HG03139 (cell line): ENCODE measurements at regions not wholly inside any gene's neighbourhood (a gene's known extent, or its start where the extent isn't known, plus 50 kb on each side); places are given as distances from the start of the nearest gene placed in this dataset.

Experiments used
- ATAC-seq: cut with Tn5 transposase; IDR thresholded peaks from one replicate; pipeline ENCODE4 v1.9.1; 2021; ENCODE audit not compliant: unreplicated experiment

GRCh38 chr5:10077791-10078545 is 171.7 kb downstream of the ATPSCKMT start:
- ATAC-seq: no peak

GRCh38 chr5:10073441-10074104 is 176.1 kb downstream of the ATPSCKMT start:
- ATAC-seq: no peak

- ATAC-seq: no peak
Measured at GRCh38 chr5:10069637-10070313, 179.9 kb downstream of the ATPSCKMT start.

GRCh38 chr5:10065428-10066000 is 184.2 kb downstream of the ATPSCKMT start:
- ATAC-seq: no peak

- no peak for ATAC-seq
Measured at GRCh38 chr5:10064546-10065195, 185.0 kb downstream of the ATPSCKMT start.

GRCh38 chr5:10063997-10064396 is 185.7 kb downstream of the ATPSCKMT start:
- ATAC-seq: no peak

- no peak for ATAC-seq
Measured at GRCh38 chr5:10059980-10060379, 189.7 kb downstream of the ATPSCKMT start.

- ATAC-seq: no peak
Measured at GRCh38 chr5:10059556-10059955, 190.1 kb downstream of the ATPSCKMT start.

- no peak for ATAC-seq
Measured at GRCh38 chr5:10057356-10057755, 192.3 kb downstream of the ATPSCKMT start.

GRCh38 chr5:10056228-10056760 is 193.4 kb downstream of the ATPSCKMT start:
- no peak for ATAC-seq

- no peak for ATAC-seq
Measured at GRCh38 chr5:10049858-10050455, 199.7 kb downstream of the ATPSCKMT start.

GRCh38 chr5:10046676-10047075 is 203.0 kb downstream of the ATPSCKMT start:
- no peak for ATAC-seq

GRCh38 chr5:10045376-10045775 is 204.3 kb downstream of the ATPSCKMT start:
- no peak for ATAC-seq

GRCh38 chr5:10036136-10036815 is 213.4 kb downstream of the ATPSCKMT start:
- no peak for ATAC-seq

- ATAC-seq: no peak
Measured at GRCh38 chr5:10034001-10034400, 215.7 kb downstream of the ATPSCKMT start.

- ATAC-seq: no peak
Measured at GRCh38 chr5:10031817-10032216, 217.9 kb downstream of the ATPSCKMT start.

- no peak for ATAC-seq
Measured at GRCh38 chr5:10030219-10030831, 219.4 kb downstream of the ATPSCKMT start.

GRCh38 chr5:10023494-10023893 is 226.2 kb downstream of the ATPSCKMT start:
- ATAC-seq: no peak

- ATAC-seq: no peak
Measured at GRCh38 chr5:10021248-10021647, 228.4 kb downstream of the ATPSCKMT start.
